B cell (primary cell): ENCODE measurements at regions not wholly inside any gene's neighbourhood (a gene's known extent, or its start where the extent isn't known, plus 50 kb on each side); places are given as distances from the start of the nearest gene placed in this dataset.

Source experiments
- ATAC-seq: fragments of 200-7000 bp; cut with Tn5 transposase; one replicate; pipeline ENCODE4 v1.10.0; 2021; ENCODE audit warnings: low read depth, mild to moderate bottlenecking, moderate number of reproducible peaks, moderate library complexity
- CTCF ChIA-PET: fragments of 350-600 bp; sonication (Branson Sonifier 250); formaldehyde crosslinking; loops from one replicate; lab custom pipeline; 2021; ENCODE audit warnings: antibody characterized with exemption, inconsistent platforms; lab: Charles Lee
- POLR2A ChIA-PET: fragments of 350-600 bp; sonication (Branson Sonifier 250); formaldehyde crosslinking; loops from one replicate; lab custom pipeline; 2021; ENCODE audit warnings: antibody characterized with exemption; lab: Charles Lee
- DNase-seq: peaks from one replicate; pipeline ENCODE4 v3.0.0; 2013
- H2AFZ ChIP-seq: 2 replicates; pipeline ENCODE4 v1.6.1; 2012; ENCODE audit warnings: mild to moderate bottlenecking, low read depth, low read length; ENCODE audit not compliant: insufficient read depth, poor library complexity, severe bottlenecking
- H3K27ac ChIP-seq, 2 donors: 1 replicate in 1 of 2; 2 replicates in 1 of 2; pipeline ENCODE4 v1.5.1; 2012 to 2013; ENCODE audit warnings: low read length in 2 of 2, mild to moderate bottlenecking in 2 of 2, moderate library complexity in 1 of 2
- H3K27me3 ChIP-seq, 4 experiments: fragments of 200-600 bp in 1 of 4; sonication (generic) in 1 of 4; replicated peaks in 1 of 4; 1 replicate in 2 of 4; 2 replicates in 2 of 4; pipeline versions ENCODE4 v1.6.1 to v1.7.0; 2013 to 2016; ENCODE audit warnings: low read length in 3 of 4, mild to moderate bottlenecking in 2 of 4, mixed read lengths in 1 of 4, moderate library complexity in 1 of 4; ENCODE audit not compliant: insufficient read depth in 4 of 4, control insufficient read depth in 3 of 4; ENCODE audit errors: control extremely low read depth in 1 of 4
- H3K36me3 ChIP-seq, 2 experiments: replicated peaks in 1 of 2; 1 replicate in 1 of 2; 2 replicates in 1 of 2; pipeline versions ENCODE4 v1.6.1 to v1.7.1; 2013; ENCODE audit warnings: low read length in 1 of 2; ENCODE audit not compliant: insufficient read depth in 2 of 2, control insufficient read depth in 1 of 2; ENCODE audit errors: control extremely low read depth in 1 of 2, extremely low read depth in 1 of 2
- H3K4me1 ChIP-seq, 2 donors: fragments of 200-600 bp in 1 of 2; sonication (generic) in 1 of 2; 1 replicate in 1 of 2; 2 replicates in 1 of 2; pipeline versions ENCODE4 v1.5.1 to v1.6.1; 2013 to 2017; ENCODE audit warnings: low read length in 2 of 2; ENCODE audit not compliant: control insufficient read depth in 2 of 2, insufficient read depth in 2 of 2
- H3K4me2 ChIP-seq: replicated peaks from 2 replicates; pipeline ENCODE3; 2012; ENCODE audit warnings: mild to moderate bottlenecking, low read depth, low read length; ENCODE audit not compliant: poor library complexity, severe bottlenecking
- H3K4me3 ChIP-seq, 5 experiments: fragments of 200-600 bp in 1 of 5; sonication (generic) in 1 of 5; 1 replicate in 3 of 5; 2 replicates in 2 of 5; pipeline versions ENCODE4 v1.5.1 to v1.7.0; 2011 to 2016; ENCODE audit warnings: low read length in 4 of 5, mild to moderate bottlenecking in 4 of 5, low read depth in 2 of 5, control low read depth in 1 of 5, moderate library complexity in 1 of 5; ENCODE audit not compliant: insufficient read depth in 1 of 5; ENCODE audit errors: control extremely low read depth in 1 of 5, extremely low read depth in 1 of 5
- H3K79me2 ChIP-seq: fragments of 200-600 bp; sonication (generic); one replicate; pipeline ENCODE4 v1.6.0; 2016; ENCODE audit warnings: low read length; ENCODE audit not compliant: control insufficient read depth, insufficient read depth
- H3K9ac ChIP-seq: fragments of 200-600 bp; sonication (generic); 2 replicates; pipeline ENCODE4 v1.6.1; 2017; ENCODE audit warnings: mild to moderate bottlenecking, low read length, moderate library complexity
- H3K9me3 ChIP-seq, 3 donors: one replicate each; pipeline versions ENCODE4 v1.6.1 to v1.7.1; 2013; ENCODE audit warnings: low read length in 2 of 3; ENCODE audit not compliant: control insufficient read depth in 2 of 3, insufficient read depth in 1 of 3; ENCODE audit errors: control extremely low read depth in 1 of 3
- H4K20me1 ChIP-seq: 2 replicates; pipeline ENCODE4 v1.6.0; 2012; ENCODE audit warnings: mild to moderate bottlenecking, low read length; ENCODE audit not compliant: insufficient read depth, control insufficient read depth, poor library complexity, severe bottlenecking
- H3K27ac Mint-ChIP-seq: one replicate; pipeline ENCODE4 v1.8.0; 2021; ENCODE audit warnings: mixed read lengths
- H3K27me3 Mint-ChIP-seq: one replicate; pipeline ENCODE4 v1.8.0; 2021; ENCODE audit warnings: mixed read lengths
- H3K4me1 Mint-ChIP-seq: one replicate; pipeline ENCODE4 v1.8.0; 2021; ENCODE audit warnings: mixed read lengths
- H3K4me3 Mint-ChIP-seq: one replicate; pipeline ENCODE4 v1.8.0; 2021; ENCODE audit warnings: mixed read lengths
- H3K9me3 Mint-ChIP-seq: one replicate; pipeline ENCODE4 v1.8.0; 2022; ENCODE audit warnings: mixed read lengths; ENCODE audit not compliant: insufficient read depth
- CTCF ChIP-seq: fragments of 200-600 bp; IDR thresholded peaks from one replicate; pipeline ENCODE4 v1.8.0; 2022; ENCODE audit warnings: antibody characterized with exemption, mild to moderate bottlenecking
- EZH2 ChIP-seq: IDR thresholded peaks from 2 replicates; pipeline ENCODE4 v1.6.1; 2012; ENCODE audit warnings: borderline replicate concordance, low read depth, mild to moderate bottlenecking, moderate library complexity, low read length; ENCODE audit not compliant: insufficient read depth, poor library complexity, severe bottlenecking
- WGBS: methylation state at CpG from one replicate; pipeline ENCODE4 v1.1.5; 2013; ENCODE audit warnings: missing lambda C conversion rate; ENCODE audit not compliant: insufficient coverage; 5-methylcytosine and 5-hydroxymethylcytosine counted together
- intact Hi-C: fragments of 100-400 bp; cut with micrococcal nuclease; formaldehyde crosslinking; loops from one replicate; pipeline ENCODE4 v1.10.0; 2022

DNA sequence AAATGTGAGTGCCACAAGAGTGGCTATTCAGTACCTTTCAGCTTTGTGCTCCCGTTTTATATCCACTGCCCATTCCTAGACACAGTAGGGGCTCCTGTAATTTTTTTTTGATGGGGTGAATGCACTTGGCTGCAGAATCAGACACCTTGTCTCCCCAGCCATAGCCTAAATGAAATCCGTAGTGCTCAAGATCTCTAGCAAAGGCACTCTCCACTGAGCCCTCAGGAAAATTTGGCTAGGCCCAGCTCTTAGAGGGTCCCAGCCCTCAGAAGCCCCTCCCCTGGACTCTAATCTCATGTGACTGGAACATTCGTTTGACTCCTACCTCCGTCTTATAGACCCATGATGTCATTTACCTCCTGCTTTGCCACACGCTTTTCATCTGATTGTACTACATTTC is 323.9 kb downstream of the SMAD2 start:
- Histone ChIP-seq H3K4me3 (no peak overlapping the region), H3K36me3 (no peaks in the 10 kb centered on the region), H3K4me1 (no peaks in the 10 kb centered on the region), H3K9me3 (peaks cover 0 to 3% (median 0%) of the 10 kb centered on the region in 3 donors), H4K20me1 (no peaks in the 10 kb centered on the region), H3K9ac (no peak overlapping the region), H3K79me2 (no peaks in the 10 kb centered on the region), H3K4me2 (no peak overlapping the region), H3K27me3 (peaks cover 0 to 4% (median 0%) of the 10 kb centered on the region in 4 experiments), H2AFZ (no peak overlapping the region), H3K27ac (no peak overlapping the region)
- intact Hi-C loops: no loop called here
- no peaks in the 10 kb centered on the region for H3K4me1 Mint-ChIP-seq
- ATAC-seq (no peak), DNase-seq (no peak)
- H3K27me3 Mint-ChIP-seq: peaks cover 11% of the 10 kb centered on the region
- no peak overlapping the region for H3K27ac Mint-ChIP-seq
- WGBS: 93% methylated on average over 2 of the region's 5 CpGs
- H3K4me3 Mint-ChIP-seq: no peak overlapping the region
- no peaks in the 10 kb centered on the region for H3K9me3 Mint-ChIP-seq
- ChIA-PET POLR2A (no interaction called here), CTCF (no interaction called here)
- TF ChIP-seq CTCF (no peak), EZH2 (no peak)

- ChIA-PET CTCF (no interaction called here), POLR2A (no interaction called here)
- H3K79me2 ChIP-seq: no peaks in the 10 kb centered on the region
- ATAC-seq (no peak), DNase-seq (no peak)
- H3K9me3 ChIP-seq: no peaks in the 10 kb centered on the region
- no peak overlapping the region for H3K4me2 ChIP-seq
- no peaks in the 10 kb centered on the region for H4K20me1 ChIP-seq
- H3K9me3 Mint-ChIP-seq: peaks cover 3% of the 10 kb centered on the region
- no peaks in the 10 kb centered on the region for H3K4me1 ChIP-seq
- no peak overlapping the region for H3K27ac ChIP-seq
- H3K4me3 ChIP-seq: no peak overlapping the region
- intact Hi-C loops: no loop called here
- no peak overlapping the region for H3K27ac Mint-ChIP-seq
- H3K9ac ChIP-seq: no peak overlapping the region
- no peak overlapping the region for H3K4me3 Mint-ChIP-seq
- H3K4me1 Mint-ChIP-seq: no peaks in the 10 kb centered on the region
- peaks cover 4% of the 10 kb centered on the region for H3K27me3 Mint-ChIP-seq
- TF ChIP-seq CTCF: no peak
- TF ChIP-seq EZH2: no peak
- 0% methylated on average over 1 of the region's 1 CpG for WGBS
- no peaks in the 10 kb centered on the region for H3K36me3 ChIP-seq
- no peak overlapping the region for H2AFZ ChIP-seq
- H3K27me3 ChIP-seq: no peaks in the 10 kb centered on the region
Observed at GRCh38 chr18:47605093-47605492, 325.4 kb downstream of the SMAD2 start.
